GM21528 (cell line): ENCODE measurements at regions not wholly inside any gene's neighbourhood (a gene's known extent, or its start where the extent isn't known, plus 50 kb on each side); places are given as distances from the start of the nearest gene placed in this dataset.
A peak's percentile ranks its signal among the peaks of the same experiment; 100 is the strongest.
"Not testable (repeated sequence)": the region's sequence is repeated elsewhere in the genome, so short reads cannot be mapped to it uniquely, and the experiment has no call there.

Source experiments
- ATAC-seq: cut with Tn5 transposase; IDR thresholded peaks from one replicate; pipeline ENCODE4 v1.9.1; 2021; ENCODE audit warnings: mild to moderate bottlenecking, moderate library complexity; ENCODE audit not compliant: unreplicated experiment, low FRiP score

DNA sequence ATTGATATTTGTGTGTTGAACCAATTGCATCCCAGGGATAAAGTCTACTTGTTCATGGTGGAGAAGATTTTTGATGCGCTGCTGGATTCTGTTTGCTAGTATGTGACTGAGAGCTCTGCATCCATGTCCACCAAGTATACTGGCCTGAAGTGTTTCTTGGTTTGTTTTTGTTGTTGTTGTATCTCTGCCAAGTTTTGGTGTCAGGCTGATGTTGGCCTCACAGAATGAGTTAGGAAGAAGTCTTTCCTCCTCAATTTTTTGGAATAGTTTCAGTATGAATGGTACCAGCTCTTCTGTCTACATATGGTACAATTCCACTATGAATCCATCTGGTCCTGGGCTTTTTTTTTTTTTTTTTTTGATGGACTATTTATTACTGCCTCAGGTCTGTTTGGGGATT, 50.9 kb upstream of the OSTN start:
- ATAC-seq, result no peak

DNA sequence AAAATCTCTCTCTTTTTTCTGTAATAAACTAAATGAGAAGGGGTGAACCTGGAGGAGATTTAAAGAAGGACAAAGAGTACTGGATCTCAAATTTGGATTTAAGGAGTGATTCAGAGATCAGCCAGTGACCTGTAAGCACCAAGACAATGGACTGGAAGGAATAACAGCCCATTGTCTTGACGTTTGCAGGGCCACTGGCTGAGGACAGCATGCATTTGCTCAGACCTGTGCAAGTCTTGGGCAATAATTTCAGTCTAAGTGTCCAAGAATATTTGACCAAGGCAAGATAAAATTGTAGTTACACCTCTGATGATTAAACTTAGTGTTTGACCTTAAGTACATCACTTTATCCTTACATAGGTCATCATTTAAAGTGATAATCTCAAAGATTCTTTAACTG, 55.8 kb upstream of the OSTN start:
- ATAC-seq, result no peak

GRCh38 chr3:191141728-191142127, 57.3 kb upstream of the OSTN start:
- no peak for ATAC-seq

DNA sequence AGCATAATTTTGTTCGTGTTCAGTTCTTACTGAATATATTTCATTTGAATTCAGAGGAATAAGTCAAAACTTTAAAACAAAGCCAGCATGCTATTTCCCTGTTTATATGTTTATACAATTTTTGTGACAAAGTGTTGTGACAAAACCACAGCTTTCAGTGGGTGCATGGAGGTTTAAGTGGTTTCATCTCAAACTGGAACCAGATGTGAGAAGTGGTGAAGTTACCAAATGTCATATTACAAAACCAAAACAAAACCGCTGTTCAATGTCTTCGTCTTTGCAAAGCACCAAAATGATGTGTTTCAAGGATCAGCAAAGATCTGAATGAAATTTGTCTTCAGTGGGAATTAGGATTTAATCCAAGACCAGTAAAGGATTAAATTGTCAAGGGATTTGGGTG, 59.3 kb upstream of the OSTN start:
- peak; percentile 71 for ATAC-seq

DNA sequence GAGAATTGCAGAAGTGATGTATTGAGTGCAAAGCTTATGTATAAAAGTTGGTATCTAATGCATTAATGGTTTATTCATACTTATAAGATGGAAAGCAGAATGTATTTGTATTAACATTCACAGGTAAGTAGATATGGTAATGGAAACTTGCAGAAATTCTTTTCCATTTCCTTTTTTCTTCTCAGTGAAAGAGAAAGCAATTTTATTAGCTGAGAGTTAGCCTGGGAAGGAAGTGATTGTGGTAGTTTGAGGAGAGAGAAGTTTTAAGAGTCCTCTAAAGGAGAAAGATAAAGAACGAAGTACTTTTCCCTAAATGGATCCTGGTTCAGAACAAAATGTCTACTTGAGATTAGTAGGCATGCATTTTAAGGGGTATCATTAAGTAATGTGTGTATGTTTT, 60.1 kb upstream of the OSTN start:
- peak; percentile 34 for ATAC-seq

GRCh38 chr3:191137708-191138107, 61.3 kb upstream of the OSTN start:
- no peak for ATAC-seq

DNA sequence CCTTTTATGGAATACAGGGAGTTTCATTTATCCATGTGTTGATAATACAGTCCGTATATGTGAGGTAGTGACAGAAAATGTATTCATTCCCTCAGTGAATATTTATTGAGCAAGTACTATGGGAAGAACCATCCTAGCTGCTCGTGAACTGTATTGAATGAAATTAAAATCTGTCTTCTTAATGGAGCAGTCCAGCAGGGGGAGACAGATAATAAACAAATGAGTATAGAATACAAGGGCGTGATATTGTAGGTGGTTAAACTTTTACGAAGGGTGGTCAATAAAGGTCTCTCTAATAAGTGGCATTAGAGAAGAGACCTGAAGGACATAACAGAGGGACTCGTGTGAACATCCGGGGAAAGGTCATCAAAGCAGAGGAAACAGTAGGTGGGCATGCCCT, 62.7 kb upstream of the OSTN start:
- no peak for ATAC-seq

DNA sequence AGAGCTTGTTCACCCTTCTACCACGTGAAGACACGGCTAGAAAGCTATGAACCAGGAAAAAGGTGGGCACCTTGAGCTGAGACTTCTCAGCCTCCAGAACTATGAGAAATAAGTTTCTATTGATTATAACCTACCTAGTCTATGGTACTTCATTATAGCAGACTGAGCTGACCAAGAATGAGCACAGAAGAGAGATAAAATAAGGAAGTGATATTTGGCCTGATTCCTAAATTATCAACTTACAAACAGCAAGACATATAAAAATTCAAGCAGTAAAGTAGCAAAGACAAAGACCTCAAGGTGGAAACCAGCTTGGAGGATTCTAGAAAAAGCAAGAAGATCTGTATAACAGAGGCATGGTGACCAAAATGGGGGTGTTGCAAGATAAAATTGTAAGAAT, 63.9 kb upstream of the OSTN start:
- ATAC-seq, result no peak

DNA sequence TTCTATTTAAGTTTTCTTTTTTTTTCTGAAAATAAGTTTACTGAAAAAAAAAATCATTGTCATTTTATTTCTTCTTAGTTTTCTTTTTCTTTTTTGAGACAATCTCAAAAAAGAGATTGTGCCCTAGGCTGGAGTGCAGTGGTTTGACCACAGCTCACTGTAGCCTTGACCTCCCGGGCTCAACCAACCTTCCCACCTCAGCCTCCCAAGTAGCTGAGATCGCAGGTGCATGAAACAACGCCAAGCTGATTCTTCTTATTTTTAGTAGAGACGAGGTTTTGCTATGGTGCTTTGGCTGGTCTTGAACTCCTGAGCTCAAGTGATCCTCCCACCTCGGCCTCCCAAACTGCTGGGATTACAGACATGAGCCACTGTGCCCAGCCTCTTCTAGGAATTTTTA, 65.7 kb upstream of the OSTN start:
- ATAC-seq, result no peak

- ATAC-seq, result no peak
Measured at GRCh38 chr3:191131305-191131704, 67.7 kb upstream of the OSTN start.

GRCh38 chr3:191124891-191125290, 74.2 kb upstream of the OSTN start:
- ATAC-seq, result not testable (repeated sequence)

GRCh38 chr3:191123946-191124345, 75.1 kb upstream of the OSTN start:
- no peak for ATAC-seq

- no peak for ATAC-seq
Measured at GRCh38 chr3:191123231-191123630, 75.8 kb upstream of the OSTN start.

- ATAC-seq, result peak; percentile 78
Measured at GRCh38 chr3:191120447-191121298, 78.4 kb upstream of the OSTN start.

- peak; percentile 55 for ATAC-seq
Measured at GRCh38 chr3:191119415-191120295, 79.4 kb upstream of the OSTN start.

- no peak for ATAC-seq
Measured at GRCh38 chr3:191111722-191112121, 87.3 kb upstream of the OSTN start.

- ATAC-seq, result peak; percentile 81
Measured at GRCh38 chr3:191105418-191105817, 93.6 kb upstream of the OSTN start.

DNA sequence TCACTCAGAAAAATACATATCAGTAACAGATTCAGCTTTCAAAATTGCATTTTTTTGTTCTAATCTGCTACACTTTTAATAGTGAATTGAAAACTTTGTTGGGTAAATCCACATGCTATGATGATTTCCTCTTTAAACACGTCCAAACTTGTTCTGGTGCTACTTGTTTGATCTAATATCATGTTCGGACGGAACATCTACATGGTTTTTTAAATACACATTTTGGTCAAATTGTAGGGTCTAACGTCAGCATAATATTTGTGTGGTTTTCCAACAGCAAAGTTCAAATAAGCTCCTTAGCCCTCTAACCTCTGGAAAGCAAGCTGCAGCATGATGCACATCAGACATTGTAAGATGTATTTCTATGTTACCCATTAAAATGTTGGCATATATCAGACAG, 98.5 kb upstream of the OSTN start:
- no peak for ATAC-seq

DNA sequence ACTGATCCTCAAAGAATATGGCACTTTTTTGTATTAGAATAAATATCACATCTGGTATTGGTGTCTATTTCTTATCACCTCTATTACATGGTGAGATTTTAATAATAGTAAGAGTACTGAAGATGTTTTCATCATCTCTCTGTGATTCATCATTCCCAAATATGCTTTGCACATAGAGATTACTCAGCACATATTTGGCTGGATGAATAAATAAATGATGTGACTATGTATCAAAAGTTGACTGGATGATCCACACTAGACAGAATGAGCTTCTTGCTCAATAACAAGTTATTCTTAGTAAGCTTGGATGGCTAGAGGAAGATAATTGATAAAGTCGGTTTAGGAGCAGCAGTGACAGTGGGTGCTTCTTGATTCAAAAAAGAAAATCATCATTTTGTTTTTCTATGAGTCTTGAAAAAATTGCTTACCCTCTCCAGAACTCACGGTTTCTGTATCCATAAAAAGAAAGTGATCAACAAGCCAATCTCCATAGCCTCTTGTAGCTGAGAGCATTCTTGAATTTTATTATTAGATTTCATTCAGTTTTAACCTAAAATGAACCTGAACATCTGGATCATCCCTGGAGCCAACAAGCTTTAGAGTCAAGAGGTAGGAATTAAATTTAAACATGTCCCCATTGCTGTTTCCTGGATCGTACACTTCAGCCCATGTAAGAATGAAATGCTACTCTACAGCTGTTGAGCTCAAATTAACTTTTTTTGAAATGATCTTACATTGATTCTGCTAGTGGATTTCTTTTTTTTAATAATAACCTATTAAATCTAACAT, 104.8 kb upstream of the OSTN start:
- no peak for ATAC-seq

DNA sequence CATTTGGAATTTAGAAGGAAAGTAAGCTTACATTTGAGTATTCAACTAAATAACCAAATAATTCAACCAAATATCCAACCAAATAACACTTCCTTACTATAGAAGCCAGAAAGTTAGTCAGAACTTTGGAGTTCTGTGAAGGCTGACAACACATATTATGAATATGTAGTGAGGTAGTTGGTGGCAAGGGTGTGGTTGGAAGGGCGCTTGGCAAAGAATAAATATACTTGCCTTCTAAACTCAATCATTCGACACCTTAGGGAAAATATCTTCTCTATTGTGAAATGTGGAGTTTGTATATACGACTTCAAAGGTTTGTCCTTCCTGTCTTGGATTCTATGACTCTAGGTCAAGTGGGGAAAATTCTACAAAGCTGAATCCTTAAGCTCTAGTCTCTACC, 111.7 kb upstream of the OSTN start:
- no peak for ATAC-seq

- ATAC-seq, result no peak
Measured at GRCh38 chr3:191085091-191085490, 114.0 kb upstream of the OSTN start.
